NT2/D1 (cell line): ENCODE measurements at regions not wholly inside any gene's neighbourhood (a gene's known extent, or its start where the extent isn't known, plus 50 kb on each side); places are given as distances from the start of the nearest gene placed in this dataset.

Experiments
- DNase-seq: peaks from one replicate; pipeline ENCODE4 v3.0.0-alpha.2; 2011; ENCODE audit warnings: low read depth, low spot score
- H3K27me3 ChIP-seq: 2 replicates; pipeline ENCODE4 v1.6.0; 2011; ENCODE audit warnings: mild to moderate bottlenecking; ENCODE audit not compliant: insufficient read length, insufficient read depth
- H3K36me3 ChIP-seq: 2 replicates; pipeline ENCODE4 v1.6.1; 2011; ENCODE audit warnings: mild to moderate bottlenecking, low read length, mixed read lengths; ENCODE audit not compliant: insufficient read depth, insufficient read length
- H3K4me1 ChIP-seq: 2 replicates; pipeline ENCODE4 v1.5.1; 2011; ENCODE audit not compliant: insufficient read depth, insufficient read length
- H3K4me3 ChIP-seq: 2 replicates; pipeline ENCODE4 v1.5.1; 2011; ENCODE audit warnings: low read depth; ENCODE audit not compliant: insufficient read length
- H3K9ac ChIP-seq: 2 replicates; pipeline ENCODE4 v1.6.0; 2011; ENCODE audit warnings: low read depth; ENCODE audit not compliant: insufficient read length
- H3K9me3 ChIP-seq: 2 replicates; pipeline ENCODE4 v1.5.1; 2011; ENCODE audit warnings: mild to moderate bottlenecking, low read length; ENCODE audit not compliant: insufficient read depth
- SUZ12 ChIP-seq: IDR thresholded peaks from 2 replicates; pipeline ENCODE4 v1.6.1; 2011; ENCODE audit not compliant: insufficient read length, insufficient read depth; ENCODE audit errors: extremely low read depth
- YY1 ChIP-seq: IDR thresholded peaks from 2 replicates; pipeline ENCODE4 v1.6.1; 2011; ENCODE audit not compliant: insufficient read length, insufficient read depth
- ZNF274 ChIP-seq: IDR thresholded peaks from 2 replicates; pipeline ENCODE4 v1.6.1; 2011; ENCODE audit warnings: mild to moderate bottlenecking, low read depth, low read length

DNA sequence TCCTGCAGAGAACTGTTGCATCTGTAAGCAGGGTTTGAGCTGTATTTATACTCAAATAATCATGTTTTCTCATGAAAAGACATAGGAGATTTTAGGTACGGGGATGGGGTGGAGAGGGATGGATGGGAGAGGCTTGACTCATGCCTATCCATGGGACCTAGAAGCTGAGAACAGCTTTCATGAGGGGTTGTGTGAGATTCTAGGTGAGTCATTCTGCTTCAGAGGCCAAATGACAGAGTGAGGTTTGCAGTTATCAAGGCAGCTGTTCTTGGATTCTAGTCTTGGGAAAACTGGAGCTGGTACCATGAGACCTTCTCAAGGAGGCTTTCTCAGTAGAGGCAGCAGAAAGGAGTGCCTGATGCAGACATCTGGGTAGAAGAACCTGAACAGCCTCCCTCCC lies 746.9 kb downstream of the TYW1 start:
- peaks cover 2% of the 10 kb centered on the region for H3K4me1 ChIP-seq
- no peak for DNase-seq
- H3K4me3 ChIP-seq = no peak overlapping the region
- H3K9ac ChIP-seq = no peak overlapping the region
- 0 out of 2 replicates have a peak, but pooled peaks cover 8% of the 10 kb centered on the region for H3K9me3 ChIP-seq
- H3K36me3 ChIP-seq = no peaks in the 10 kb centered on the region
- TF ChIP-seq SUZ12 (no peak), ZNF274 (no peak), YY1 (no peak)
- no peaks in the 10 kb centered on the region for H3K27me3 ChIP-seq

DNA sequence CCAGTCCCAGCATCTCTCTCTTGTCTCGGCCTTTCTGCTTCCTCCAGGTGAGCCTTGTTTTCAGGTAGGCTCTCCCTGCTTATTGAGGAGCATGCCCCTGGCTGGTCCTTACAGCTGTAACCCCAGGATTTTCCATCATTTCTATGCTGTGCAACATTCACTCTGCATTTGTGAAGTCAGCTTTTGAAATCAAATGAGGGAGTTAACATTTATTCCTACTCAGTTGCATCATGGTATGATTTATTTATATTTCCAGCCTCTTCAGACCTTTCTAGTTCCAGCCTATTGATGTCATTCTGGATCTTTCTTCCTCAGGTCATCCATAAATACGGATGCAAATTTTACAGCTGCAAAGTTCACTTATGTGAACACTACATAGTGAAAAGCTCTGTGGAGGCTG lies 755.6 kb downstream of the TYW1 start:
- peaks cover 27% of the 10 kb centered on the region for H3K9me3 ChIP-seq
- H3K4me3 ChIP-seq = no peak overlapping the region
- H3K27me3 ChIP-seq = no peaks in the 10 kb centered on the region
- H3K4me1 ChIP-seq = no peaks in the 10 kb centered on the region
- TF ChIP-seq SUZ12 (no peak), ZNF274 (no peak), YY1 (no peak)
- no peaks in the 10 kb centered on the region for H3K36me3 ChIP-seq
- no peak overlapping the region for H3K9ac ChIP-seq
- DNase-seq = no peak

DNA sequence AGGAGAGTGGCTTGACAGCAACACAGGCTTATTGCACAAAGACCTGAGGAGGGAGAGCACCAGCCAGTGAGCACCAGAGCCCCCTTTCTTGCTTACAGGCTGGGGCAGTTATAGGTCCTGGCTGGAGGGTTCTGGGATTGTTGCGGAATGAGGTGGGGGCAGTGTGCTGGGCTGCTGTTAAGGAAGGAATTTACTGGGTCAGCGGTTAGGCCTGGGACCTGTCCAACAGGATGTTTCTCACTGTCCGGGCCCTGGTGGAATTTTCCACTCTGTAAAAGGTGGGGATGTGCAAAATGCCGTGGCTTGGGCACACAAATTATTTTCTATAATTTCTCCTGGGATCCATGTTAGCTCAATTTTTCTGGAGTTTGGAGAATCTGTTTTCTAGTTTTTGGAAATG lies 757.3 kb downstream of the TYW1 start:
- no peak for DNase-seq
- TF ChIP-seq SUZ12 = no peak
- no peak for TF ChIP-seq ZNF274
- no peak for TF ChIP-seq YY1
- Histone ChIP-seq H3K9me3 (peaks cover 27% of the 10 kb centered on the region), H3K9ac (no peak overlapping the region), H3K4me3 (no peak overlapping the region), H3K4me1 (no peaks in the 10 kb centered on the region), H3K27me3 (no peaks in the 10 kb centered on the region), H3K36me3 (no peaks in the 10 kb centered on the region)

DNA sequence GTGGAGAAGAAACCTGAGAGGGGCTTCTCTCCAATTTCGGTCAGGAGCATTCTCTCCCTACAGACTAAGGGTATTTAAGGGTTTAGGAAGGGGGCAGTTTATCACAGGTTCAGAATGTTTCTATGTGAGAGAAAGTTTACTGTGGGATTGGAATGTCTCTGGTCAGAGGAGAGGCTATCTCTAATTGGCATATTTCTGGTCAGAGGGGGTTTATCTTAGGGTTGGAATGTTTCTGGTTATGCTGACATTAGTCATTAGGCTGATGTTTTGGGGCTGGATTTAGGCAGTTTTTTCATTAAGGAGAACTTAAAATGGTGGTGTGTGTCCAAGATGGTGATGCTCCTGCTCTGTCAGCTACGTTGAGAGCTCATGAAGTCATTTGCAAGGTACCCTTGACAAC lies 758.0 kb downstream of the TYW1 start:
- Histone ChIP-seq H3K9me3 (peaks cover 27% of the 10 kb centered on the region), H3K4me1 (no peaks in the 10 kb centered on the region), H3K9ac (no peak overlapping the region), H3K27me3 (no peaks in the 10 kb centered on the region), H3K36me3 (no peaks in the 10 kb centered on the region), H3K4me3 (no peak overlapping the region)
- TF ChIP-seq ZNF274 = no peak
- no peak for TF ChIP-seq YY1
- no peak for TF ChIP-seq SUZ12
- DNase-seq = no peak

DNA sequence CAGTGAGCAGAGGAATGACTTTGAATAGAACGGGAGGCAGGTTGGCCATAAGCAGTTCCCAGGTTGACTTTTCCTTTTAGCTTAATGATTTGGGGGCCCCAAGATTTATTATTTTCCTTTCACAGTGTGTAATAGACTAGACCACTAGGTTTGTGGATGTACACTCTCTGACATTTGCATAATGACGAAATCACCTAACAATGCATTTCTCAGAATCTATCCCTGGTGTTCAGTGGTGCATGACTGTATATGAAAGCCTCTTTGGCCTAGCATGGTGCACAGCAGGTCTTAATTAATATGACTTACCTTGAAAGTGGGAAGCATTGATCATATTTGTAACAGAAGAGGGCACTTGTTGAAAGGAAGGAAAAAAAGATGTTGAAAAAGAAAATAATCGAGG lies 761.9 kb downstream of the TYW1 start:
- Histone ChIP-seq H3K36me3 (no peaks in the 10 kb centered on the region), H3K4me1 (no peaks in the 10 kb centered on the region), H3K9me3 (peaks cover 18% of the 10 kb centered on the region), H3K27me3 (no peaks in the 10 kb centered on the region), H3K9ac (no peak overlapping the region), H3K4me3 (no peak overlapping the region)
- TF ChIP-seq YY1 (no peak), ZNF274 (no peak), SUZ12 (no peak)
- DNase-seq = no peak

DNA sequence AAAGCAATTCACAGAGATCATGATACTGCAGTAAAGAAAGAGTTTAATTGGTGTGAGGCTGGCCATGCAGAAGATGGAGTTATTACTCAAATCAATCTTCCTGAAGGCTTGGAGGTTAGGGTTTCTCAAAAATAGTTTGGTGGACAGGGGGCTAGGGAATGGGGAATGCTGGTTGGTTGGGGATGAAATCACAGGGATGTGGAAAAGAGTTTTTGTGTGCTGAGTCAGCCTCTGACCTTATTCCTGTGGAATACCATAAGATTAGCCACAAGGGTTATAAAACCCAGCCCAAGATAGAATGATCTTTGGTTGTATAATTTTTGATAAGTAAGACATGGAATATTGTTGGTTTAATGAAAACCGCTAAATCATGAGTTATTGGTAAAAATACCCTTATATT lies 764.3 kb downstream of the TYW1 start:
- no peak for TF ChIP-seq ZNF274
- TF ChIP-seq SUZ12 = no peak
- no peak for TF ChIP-seq YY1
- no peaks in the 10 kb centered on the region for H3K36me3 ChIP-seq
- H3K4me3 ChIP-seq = no peak overlapping the region
- H3K27me3 ChIP-seq = no peaks in the 10 kb centered on the region
- H3K9me3 ChIP-seq = no peaks in the 10 kb centered on the region
- H3K4me1 ChIP-seq = no peaks in the 10 kb centered on the region
- H3K9ac ChIP-seq = no peak overlapping the region
- DNase-seq = no peak

DNA sequence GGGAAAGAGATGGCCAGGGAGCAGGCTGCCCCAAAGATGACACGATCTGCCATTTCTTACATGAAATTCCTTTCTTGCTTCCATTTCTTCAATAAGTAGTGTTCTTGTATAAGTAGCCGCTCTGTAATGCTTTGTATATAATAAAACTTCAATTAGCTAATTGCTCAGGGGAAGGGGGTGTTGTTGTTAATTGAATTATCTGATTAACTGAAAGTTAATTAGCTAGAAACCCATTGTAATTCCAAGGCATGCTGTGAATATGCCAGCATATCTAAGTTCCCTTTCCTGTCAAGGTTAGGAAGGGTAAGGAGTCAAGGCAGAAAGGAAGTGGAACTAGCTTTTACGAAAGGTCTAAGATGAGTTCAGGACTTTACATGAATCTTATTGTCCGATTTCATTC lies 765.9 kb downstream of the TYW1 start:
- DNase-seq = no peak

More for the DNA sequence above, 765.9 kb downstream of the TYW1 start:
- Histone ChIP-seq H3K27me3 (no peaks in the 10 kb centered on the region), H3K4me1 (no peaks in the 10 kb centered on the region), H3K36me3 (no peaks in the 10 kb centered on the region), H3K9me3 (peaks cover 8% of the 10 kb centered on the region; the same call in 1 of the 2 replicates), H3K4me3 (no peak overlapping the region), H3K9ac (no peak overlapping the region)
- TF ChIP-seq YY1 = no peak
- no peak for TF ChIP-seq SUZ12
- TF ChIP-seq ZNF274 = no peak
